Gastroesophageal sphincter (tissue), 3 donors: ENCODE measurements at regions not wholly inside any gene's neighbourhood (a gene's known extent, or its start where the extent isn't known, plus 50 kb on each side); places are given as distances from the start of the nearest gene placed in this dataset.

Experiments
- CTCF ChIP-seq, 4 experiments: fragments of 200-600 bp in 2 of 4; fragments of 450-650 bp in 2 of 4; sonication (generic) in 1 of 4; IDR thresholded peaks; one replicate each; pipeline ENCODE4 v1.5.1; 2017 to 2019; ENCODE audit warnings: antibody characterized with exemption in 4 of 4, mild to moderate bottlenecking in 2 of 4, moderate library complexity in 2 of 4
- POLR2AphosphoS5 ChIP-seq: sonication (generic); formaldehyde crosslinking; IDR thresholded peaks from one replicate; pipeline ENCODE4 v1.6.1; 2017; ENCODE audit warnings: antibody characterized with exemption

- TF ChIP-seq CTCF (IDR thresholded peaks at IDR 0.05) = no peak
- TF ChIP-seq POLR2AphosphoS5 = no peak
These were observed 470.2 kb upstream of the LMO3 start for GRCh38 chr12:17076028-17076744.
